Body of pancreas (tissue), 4 donors: ENCODE measurements at regions not wholly inside any gene's neighbourhood (a gene's known extent, or its start where the extent isn't known, plus 50 kb on each side); places are given as distances from the start of the nearest gene placed in this dataset.

ENCODE experiments used
- ATAC-seq: fragments of 150-250 bp; one replicate; pipeline ENCODE4 v1.9.1; 2016
- DNase-seq, 4 donors: peaks; one replicate each; pipeline ENCODE4 v3.0.0-alpha.2; 2019
- H3K27ac ChIP-seq, 4 donors: fragments of 200-600 bp; sonication (generic); 1 replicate in 3 of 4; 2 replicates in 1 of 4; pipeline versions ENCODE4 v1.5.1 to v1.6.1; 2016 to 2019; ENCODE audit warnings: mild to moderate bottlenecking in 1 of 4, mixed read lengths in 1 of 4, moderate library complexity in 1 of 4
- H3K27me3 ChIP-seq, 2 donors: fragments of 200-600 bp; sonication (generic); one replicate each; pipeline ENCODE4 v1.6.0; 2016; ENCODE audit warnings: mild to moderate bottlenecking in 1 of 2
- H3K36me3 ChIP-seq, 2 donors: fragments of 200-600 bp; sonication (generic); replicated peaks in 1 of 2; 2 replicates each; pipeline ENCODE4 v1.5.1; 2016; ENCODE audit warnings: low read depth in 2 of 2; ENCODE audit not compliant: insufficient read depth in 1 of 2
- H3K4me1 ChIP-seq: fragments of 200-600 bp; sonication (generic); one replicate; pipeline ENCODE4 v1.6.0; 2016
- H3K4me3 ChIP-seq, 2 donors: fragments of 200-600 bp; sonication (generic); 1 replicate in 1 of 2; 2 replicates in 1 of 2; pipeline ENCODE4 v1.5.1; 2016 to 2019
- H3K9me3 ChIP-seq, 3 donors: fragments of 200-600 bp; sonication (generic); 1 replicate in 2 of 3; 2 replicates in 1 of 3; pipeline ENCODE4 v1.5.1; 2016
- POLR2A ChIP-seq, 3 donors: fragments of 450-650 bp; IDR thresholded peaks; one replicate each; pipeline ENCODE4 v1.6.1; 2016; ENCODE audit warnings: antibody characterized with exemption in 3 of 3, mild to moderate bottlenecking in 2 of 3
- WGBS, 2 donors: methylation state at CpG; one replicate each; pipeline ENCODE4 v1.1.5; 2017; 5-methylcytosine and 5-hydroxymethylcytosine counted together
- intact Hi-C: fragments of 100-400 bp; cut with DNase I; formaldehyde crosslinking; loops from one replicate; pipeline ENCODE4 v1.15.1; 2023
- TF ChIP-seq, protein P1 (sequence below), 7 experiments: fragments of 450-650 bp in 4 of 7; fragments of 200-600 bp in 3 of 7; sonication (generic) in 3 of 7; IDR thresholded peaks; one replicate each; pipeline ENCODE4 v1.5.1; 2016 to 2019; ENCODE audit warnings: antibody characterized with exemption in 7 of 7

DNA sequence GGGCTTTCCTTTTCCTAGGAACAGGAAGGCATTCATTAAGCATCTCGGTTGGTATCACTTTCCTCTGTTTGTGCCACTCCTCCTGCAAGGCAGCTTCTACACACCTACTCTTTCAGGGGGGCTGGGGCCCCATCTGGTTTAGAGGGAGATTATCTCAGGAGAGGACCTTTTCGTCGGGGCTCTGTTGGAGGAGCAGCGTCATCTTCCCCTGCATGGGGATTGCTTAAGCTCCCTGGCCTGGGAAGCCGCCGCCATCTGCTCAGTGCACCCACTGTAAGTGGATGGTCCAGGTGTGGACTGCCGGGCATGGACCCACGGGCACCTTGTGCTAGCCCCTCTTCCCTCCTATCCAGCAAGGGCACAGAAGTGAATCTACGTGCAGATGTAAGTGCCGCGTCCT is 355.3 kb upstream of the SMIM21 start:
- H3K4me1 ChIP-seq, result no peaks in the 10 kb centered on the region
- H3K4me3 ChIP-seq, result no peak overlapping the region
- DNase-seq (no peak), ATAC-seq (no peak)
- no peaks in the 10 kb centered on the region for H3K9me3 ChIP-seq
- no peaks in the 10 kb centered on the region for H3K36me3 ChIP-seq
- H3K27me3 ChIP-seq, result no peaks in the 10 kb centered on the region
- 61 to 72% methylated on average over 11 of the region's 11 CpGs for WGBS, 2 donors
- intact Hi-C loops, result no loop called here
- no peak overlapping the region for H3K27ac ChIP-seq
- no peak for TF ChIP-seq POLR2A (IDR thresholded peaks at IDR 0.05)
- TF ChIP-seq, protein P1, sequence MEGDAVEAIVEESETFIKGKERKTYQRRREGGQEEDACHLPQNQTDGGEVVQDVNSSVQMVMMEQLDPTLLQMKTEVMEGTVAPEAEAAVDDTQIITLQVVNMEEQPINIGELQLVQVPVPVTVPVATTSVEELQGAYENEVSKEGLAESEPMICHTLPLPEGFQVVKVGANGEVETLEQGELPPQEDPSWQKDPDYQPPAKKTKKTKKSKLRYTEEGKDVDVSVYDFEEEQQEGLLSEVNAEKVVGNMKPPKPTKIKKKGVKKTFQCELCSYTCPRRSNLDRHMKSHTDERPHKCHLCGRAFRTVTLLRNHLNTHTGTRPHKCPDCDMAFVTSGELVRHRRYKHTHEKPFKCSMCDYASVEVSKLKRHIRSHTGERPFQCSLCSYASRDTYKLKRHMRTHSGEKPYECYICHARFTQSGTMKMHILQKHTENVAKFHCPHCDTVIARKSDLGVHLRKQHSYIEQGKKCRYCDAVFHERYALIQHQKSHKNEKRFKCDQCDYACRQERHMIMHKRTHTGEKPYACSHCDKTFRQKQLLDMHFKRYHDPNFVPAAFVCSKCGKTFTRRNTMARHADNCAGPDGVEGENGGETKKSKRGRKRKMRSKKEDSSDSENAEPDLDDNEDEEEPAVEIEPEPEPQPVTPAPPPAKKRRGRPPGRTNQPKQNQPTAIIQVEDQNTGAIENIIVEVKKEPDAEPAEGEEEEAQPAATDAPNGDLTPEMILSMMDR (IDR thresholded peaks at IDR 0.05), result no peak

DNA sequence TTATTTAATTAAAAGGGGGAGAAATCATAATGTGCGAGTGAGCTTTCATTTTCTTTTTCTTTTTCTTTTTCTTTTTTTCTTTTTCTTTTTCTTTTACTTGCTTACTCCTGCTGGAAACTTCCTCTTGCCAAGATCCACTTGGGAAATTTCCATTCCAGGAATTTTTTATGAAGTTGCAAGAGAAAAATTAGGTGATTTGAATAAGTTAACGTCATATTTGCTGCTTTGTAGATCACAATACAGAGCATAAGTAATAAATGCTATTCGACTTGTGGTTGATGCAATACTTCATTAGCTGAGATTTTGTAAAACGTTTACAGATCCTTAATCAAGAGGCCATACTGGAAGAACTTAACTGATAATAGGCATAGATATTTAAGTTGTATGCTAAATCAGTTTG is 354.7 kb upstream of the SMIM21 start:
- no peaks in the 10 kb centered on the region for H3K36me3 ChIP-seq
- H3K27ac ChIP-seq, result no peak overlapping the region
- DNase-seq, result no peak
- ATAC-seq, result no peak
- intact Hi-C loops, result no loop called here
- H3K4me1 ChIP-seq, result no peaks in the 10 kb centered on the region
- H3K4me3 ChIP-seq, result no peak overlapping the region
- WGBS, 2 donors, result 50 to 64% methylated on average over 4 of the region's 4 CpGs
- H3K27me3 ChIP-seq, result no peaks in the 10 kb centered on the region
- TF ChIP-seq POLR2A (IDR thresholded peaks at IDR 0.05), result no peak
- TF ChIP-seq, protein P1 (IDR thresholded peaks at IDR 0.05), result no peak
- no peaks in the 10 kb centered on the region for H3K9me3 ChIP-seq

DNA sequence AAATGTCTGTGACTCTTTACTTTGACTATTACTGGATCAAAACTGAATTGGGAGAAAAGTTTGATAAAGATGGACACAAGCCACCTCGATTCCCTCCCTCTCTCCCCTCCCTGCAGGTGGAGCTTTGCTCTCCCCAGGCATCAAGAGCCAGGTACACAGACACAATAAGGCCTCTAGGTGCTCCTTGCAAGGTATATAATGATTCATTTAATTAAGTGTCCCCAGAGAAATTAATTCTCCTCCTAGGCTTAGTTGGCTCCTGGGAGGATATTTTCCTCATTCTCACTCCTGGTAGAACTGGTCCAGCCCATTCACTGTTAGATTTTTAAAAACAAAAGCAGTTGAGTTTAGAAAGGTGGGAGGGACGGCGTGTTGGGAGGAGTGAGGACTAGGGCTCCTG is 352.4 kb upstream of the SMIM21 start:
- no peak for TF ChIP-seq POLR2A (IDR thresholded peaks at IDR 0.05)
- TF ChIP-seq, protein P1 (IDR thresholded peaks at IDR 0.05), result no peak
- Histone ChIP-seq H3K27me3 (no peaks in the 10 kb centered on the region), H3K4me1 (no peaks in the 10 kb centered on the region), H3K9me3 (no peaks in the 10 kb centered on the region), H3K4me3 (no peak overlapping the region), H3K27ac (no peak overlapping the region), H3K36me3 (no peaks in the 10 kb centered on the region)
- DNase-seq, result no peak
- intact Hi-C loops, result no loop called here
- ATAC-seq, result no peak
- 56 to 66% methylated on average over 3 of the region's 3 CpGs for WGBS, 2 donors

DNA sequence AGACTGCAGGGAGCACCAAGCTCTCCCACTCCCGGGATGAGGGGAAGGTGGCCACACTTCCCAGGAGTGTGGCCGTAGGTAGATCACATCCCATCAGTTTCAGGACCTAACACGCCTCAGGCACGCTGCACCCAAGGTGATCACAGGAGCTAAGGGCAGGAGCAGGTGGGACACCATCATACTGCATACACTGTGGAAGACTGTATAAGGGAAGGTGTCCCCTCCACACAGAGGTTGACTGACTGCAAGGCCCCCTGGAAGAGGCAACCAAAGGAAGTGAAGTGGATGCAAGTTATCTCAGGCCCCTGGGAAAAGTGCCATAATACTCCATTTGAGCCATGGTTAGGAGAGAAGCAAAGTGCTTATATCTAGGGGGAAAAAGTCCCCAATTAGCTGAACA is 351.9 kb upstream of the SMIM21 start:
- no peak for DNase-seq
- WGBS, 2 donors, result 59 to 70% methylated on average over 4 of the region's 4 CpGs
- Histone ChIP-seq H3K27me3 (no peaks in the 10 kb centered on the region), H3K27ac (no peak overlapping the region), H3K9me3 (no peaks in the 10 kb centered on the region), H3K4me3 (no peak overlapping the region), H3K4me1 (no peaks in the 10 kb centered on the region), H3K36me3 (no peaks in the 10 kb centered on the region)
- TF ChIP-seq, protein P1 (IDR thresholded peaks at IDR 0.05), result no peak
- no peak for TF ChIP-seq POLR2A (IDR thresholded peaks at IDR 0.05)
- ATAC-seq, result no peak
- intact Hi-C loops, result no loop called here

DNA sequence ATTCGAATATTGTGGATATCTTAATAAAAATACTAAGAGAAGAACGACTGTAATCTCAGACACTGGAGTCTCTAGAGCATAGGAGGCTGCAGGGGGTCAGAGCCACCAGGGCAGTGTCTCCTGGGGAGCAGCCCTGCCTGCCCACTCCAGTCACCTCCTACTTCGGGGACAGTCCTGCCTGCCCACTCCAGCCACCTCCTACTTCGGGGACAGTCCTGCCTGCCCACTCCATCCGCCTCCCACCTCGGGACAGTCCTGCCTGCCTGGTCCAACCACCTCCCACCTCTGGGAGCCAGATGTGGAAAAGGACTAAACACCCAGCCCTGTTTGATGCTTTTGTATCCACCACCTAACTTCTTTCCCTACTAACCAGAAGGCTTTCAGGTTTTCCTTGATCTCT is 350.1 kb upstream of the SMIM21 start:
- ATAC-seq (no peak), DNase-seq (no peak)
- Histone ChIP-seq H3K9me3 (no peaks in the 10 kb centered on the region), H3K4me1 (no peaks in the 10 kb centered on the region), H3K36me3 (no peaks in the 10 kb centered on the region), H3K4me3 (no peak overlapping the region), H3K27ac (no peak overlapping the region), H3K27me3 (no peaks in the 10 kb centered on the region)
- TF ChIP-seq, protein P1 (IDR thresholded peaks at IDR 0.05), result no peak
- TF ChIP-seq POLR2A (IDR thresholded peaks at IDR 0.05), result no peak
- WGBS, 2 donors, result 34 to 40% methylated on average over 6 of the region's 6 CpGs
- intact Hi-C loops, result no loop called here
